Activated CD8-positive, alpha-beta memory T cell treated with anti-CD3 and anti-CD28 coated beads, Interleukin-2, amount 50 U/mL, for 48 hours (primary cell): ENCODE measurements at regions not wholly inside any gene's neighbourhood (a gene's known extent, or its start where the extent isn't known, plus 50 kb on each side); places are given as distances from the start of the nearest gene placed in this dataset.

ENCODE experiments used
- DNase-seq: peaks from one replicate; pipeline ENCODE4 v3.0.0-alpha.2; 2020

- DNase-seq, result no peak
Measured at GRCh38 chr18:44013871-44014270, 666.8 kb upstream of the SETBP1 start.

- no peak for DNase-seq
Measured at GRCh38 chr18:44025421-44025820, 655.3 kb upstream of the SETBP1 start.

DNA sequence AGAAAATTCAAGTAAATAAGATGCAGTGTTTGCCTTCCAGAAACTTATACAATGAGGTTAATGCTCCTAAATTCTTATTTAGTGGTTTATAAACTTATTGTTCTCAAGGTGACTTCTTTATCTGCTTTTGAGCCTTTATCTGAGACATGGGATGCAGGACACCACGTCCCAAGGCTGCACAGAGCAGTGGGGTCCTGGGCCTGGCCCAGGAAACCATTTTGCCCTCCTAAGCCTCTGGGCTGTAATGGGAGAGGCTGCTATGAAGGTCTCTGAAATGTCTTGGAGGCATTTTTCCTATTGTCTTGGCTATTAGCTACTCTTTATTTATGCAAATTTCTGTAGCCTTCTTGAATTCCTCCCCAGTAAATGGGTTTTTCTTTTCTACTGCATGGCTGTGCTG is 652.6 kb upstream of the SETBP1 start:
- no peak for DNase-seq

GRCh38 chr18:44031063-44031462 is 649.6 kb upstream of the SETBP1 start:
- DNase-seq, result no peak

GRCh38 chr18:44033144-44033701 is 647.5 kb upstream of the SETBP1 start:
- no peak for DNase-seq

GRCh38 chr18:44035554-44035953 is 645.1 kb upstream of the SETBP1 start:
- no peak for DNase-seq

- no peak for DNase-seq
Measured at GRCh38 chr18:44036501-44036900, 644.2 kb upstream of the SETBP1 start.

DNA sequence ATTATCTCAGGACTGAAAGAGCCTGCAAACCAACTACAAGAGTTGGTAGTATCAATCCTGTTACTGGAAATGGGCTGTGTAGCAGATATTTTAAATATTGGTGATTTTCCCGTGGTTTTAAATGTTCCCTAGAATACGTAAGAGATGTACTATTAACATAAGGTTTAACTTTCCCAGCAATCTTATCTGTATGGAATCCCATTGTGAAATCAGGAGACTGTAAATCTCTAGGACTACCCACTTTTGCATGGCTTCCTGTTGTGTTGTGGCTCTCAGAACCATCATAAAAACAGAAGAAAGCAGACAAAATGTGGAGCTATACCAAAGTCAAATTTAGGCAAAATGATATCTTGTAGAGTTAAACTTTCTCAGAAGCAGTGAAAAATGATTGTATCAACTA is 641.5 kb upstream of the SETBP1 start:
- DNase-seq, result no peak

- no peak for DNase-seq
Measured at GRCh38 chr18:44039826-44040225, 640.9 kb upstream of the SETBP1 start.

GRCh38 chr18:44041553-44041952 is 639.1 kb upstream of the SETBP1 start:
- no peak for DNase-seq

GRCh38 chr18:44041961-44042360 is 638.7 kb upstream of the SETBP1 start:
- DNase-seq, result no peak

DNA sequence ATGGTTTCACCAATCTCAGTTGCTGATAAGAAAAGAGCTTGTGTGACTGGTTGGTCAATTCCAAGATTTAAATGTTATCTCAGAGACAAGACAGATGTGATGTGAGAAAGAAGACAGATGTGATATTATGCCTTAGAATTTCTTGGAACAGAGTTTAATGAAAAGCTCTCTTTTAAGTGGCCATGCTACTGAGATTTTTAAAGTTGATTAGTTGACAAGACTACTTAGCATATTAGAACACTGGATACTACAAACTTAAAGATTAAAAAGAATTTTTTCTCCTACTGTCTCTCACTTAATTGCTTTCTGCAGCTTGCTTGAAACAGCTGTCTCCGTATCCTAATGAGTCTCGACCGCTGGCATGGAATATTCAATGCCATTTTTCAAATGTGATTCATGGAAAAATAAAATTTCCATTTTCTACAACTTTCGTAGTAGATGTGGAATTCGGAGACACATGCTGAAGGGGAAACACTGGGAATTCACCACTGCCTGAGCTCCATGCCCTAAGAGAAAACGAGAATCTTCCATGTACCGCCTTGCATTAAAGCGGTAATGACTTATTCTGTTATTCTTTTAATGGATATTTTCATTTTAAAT is 634.2 kb upstream of the SETBP1 start:
- no peak for DNase-seq

GRCh38 chr18:44047585-44047984 is 633.1 kb upstream of the SETBP1 start:
- no peak for DNase-seq

DNA sequence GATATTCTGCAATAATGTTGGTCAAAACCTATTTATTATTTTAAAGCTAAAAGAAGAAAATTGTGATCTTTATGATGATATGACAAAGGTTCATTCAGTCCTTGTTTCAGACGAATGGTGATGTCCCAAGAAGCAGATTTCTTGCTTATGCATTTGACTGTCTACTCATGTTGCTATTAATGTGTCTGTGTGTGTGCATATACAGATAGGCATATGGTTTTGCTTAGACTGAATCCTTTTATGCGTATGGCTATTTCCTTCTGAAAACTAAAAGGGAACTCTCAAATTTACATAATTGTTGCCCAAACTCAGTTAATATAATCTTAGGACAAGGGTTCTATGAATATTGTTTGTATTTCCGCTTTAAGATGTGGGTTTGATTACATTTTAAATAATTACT is 632.3 kb upstream of the SETBP1 start:
- DNase-seq, result no peak

DNA sequence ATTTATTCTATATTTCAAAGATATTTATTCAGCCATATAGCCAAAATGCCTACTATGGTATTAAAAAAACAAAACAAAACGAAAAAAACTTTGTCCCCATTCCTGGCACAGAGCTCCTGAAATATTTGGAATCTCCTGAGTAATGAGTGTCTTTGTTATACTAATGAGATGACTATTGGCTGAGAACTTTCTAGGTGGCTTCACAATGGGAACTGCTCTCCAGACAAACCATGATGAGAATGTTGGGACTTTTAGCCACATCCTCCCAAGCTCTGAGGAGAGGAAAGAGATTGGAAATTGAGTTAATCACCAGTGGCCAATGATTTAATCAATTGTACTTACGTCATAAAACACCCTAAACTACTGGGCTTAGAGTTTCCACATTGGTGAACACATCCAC is 631.8 kb upstream of the SETBP1 start:
- DNase-seq, result no peak

- no peak for DNase-seq
Measured at GRCh38 chr18:44051026-44051425, 629.7 kb upstream of the SETBP1 start.

- no peak for DNase-seq
Measured at GRCh38 chr18:44054514-44054913, 626.2 kb upstream of the SETBP1 start.

GRCh38 chr18:44060197-44060596 is 620.5 kb upstream of the SETBP1 start:
- no peak for DNase-seq

DNA sequence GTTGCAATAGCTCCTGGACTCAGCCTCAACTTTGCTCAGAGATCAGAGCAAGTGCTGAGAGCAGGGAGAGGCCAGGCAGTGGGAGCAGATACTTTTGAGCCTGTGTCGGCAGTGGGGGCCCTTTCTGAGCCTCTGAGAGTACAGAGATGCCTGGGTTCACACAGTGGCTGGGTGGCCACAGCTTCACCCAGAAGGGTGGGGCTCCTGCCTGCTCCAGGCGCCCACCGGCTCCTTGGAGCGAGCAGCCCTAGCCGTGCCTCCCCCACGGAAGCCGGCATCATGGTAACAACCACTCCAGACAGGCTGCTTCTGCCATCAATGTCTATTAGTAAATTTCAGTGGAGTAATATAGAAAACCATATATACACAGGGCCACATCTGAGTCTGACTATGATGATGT is 619.2 kb upstream of the SETBP1 start:
- DNase-seq, result no peak

DNA sequence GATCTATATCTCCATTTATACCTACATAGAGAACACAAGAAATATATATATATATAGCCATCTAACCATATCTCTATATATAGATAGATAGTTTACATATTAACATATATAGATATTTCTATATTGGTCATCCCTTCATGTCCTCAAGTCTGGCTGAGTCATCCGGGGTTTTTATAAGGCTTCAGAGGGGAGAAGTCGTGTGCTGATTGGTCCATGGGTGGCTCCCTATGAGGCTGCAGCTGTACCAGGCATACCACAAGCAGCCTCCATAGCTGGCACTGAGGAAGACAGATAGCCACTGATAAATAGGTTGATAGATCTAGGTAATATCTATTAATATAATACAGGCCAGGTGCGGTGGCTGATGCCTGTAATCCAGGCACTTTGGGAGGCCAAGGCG is 618.3 kb upstream of the SETBP1 start:
- no peak for DNase-seq

GRCh38 chr18:44065206-44065605 is 615.5 kb upstream of the SETBP1 start:
- no peak for DNase-seq

- DNase-seq, result no peak
Measured at GRCh38 chr18:44066541-44066940, 614.1 kb upstream of the SETBP1 start.

- DNase-seq, result no peak
Measured at GRCh38 chr18:44067186-44067585, 613.5 kb upstream of the SETBP1 start.

DNA sequence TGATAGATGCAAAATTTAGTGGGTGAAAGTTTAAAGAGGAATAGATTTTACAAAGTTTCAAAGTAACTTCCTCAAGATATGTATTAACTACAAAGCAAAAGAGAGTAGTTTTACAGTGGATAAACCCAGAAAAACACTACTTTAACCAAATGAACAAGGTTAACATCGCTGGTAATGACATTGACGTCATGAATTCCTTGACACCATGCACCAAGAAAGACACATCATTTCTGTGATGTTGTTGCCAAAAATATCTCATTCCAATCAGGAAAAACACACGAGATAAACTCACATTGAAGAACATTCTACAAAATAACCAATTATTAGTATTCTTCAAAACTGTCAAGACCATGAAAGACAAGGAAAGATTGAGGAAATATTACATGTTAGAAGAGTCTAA is 605.6 kb upstream of the SETBP1 start:
- DNase-seq, result no peak

GRCh38 chr18:44079606-44080005 is 601.1 kb upstream of the SETBP1 start:
- DNase-seq, result no peak
